CMK (cell line): ENCODE measurements at regions not wholly inside any gene's neighbourhood (a gene's known extent, or its start where the extent isn't known, plus 50 kb on each side); places are given as distances from the start of the nearest gene placed in this dataset.

Experiments
- DNase-seq: peaks from one replicate; pipeline ENCODE4 v3.0.0-alpha.2; 2010; ENCODE audit warnings: low read depth

- no peak for DNase-seq
These were observed 173.3 kb upstream of the MGAT5 start for GRCh38 chr2:134080386-134081089.

- no peak for DNase-seq
These were observed 172.5 kb upstream of the MGAT5 start for GRCh38 chr2:134081238-134081938.

- no peak for DNase-seq
These were observed 170.3 kb upstream of the MGAT5 start for GRCh38 chr2:134083548-134083947.

GRCh38 chr2:134086594-134087219 lies 167.2 kb upstream of the MGAT5 start:
- DNase-seq = no peak

GRCh38 chr2:134087371-134087921 lies 166.4 kb upstream of the MGAT5 start:
- no peak for DNase-seq

- DNase-seq = no peak
These were observed 164.4 kb upstream of the MGAT5 start for GRCh38 chr2:134089454-134089853.

GRCh38 chr2:134097740-134098139 lies 156.1 kb upstream of the MGAT5 start:
- DNase-seq = no peak

GRCh38 chr2:134098321-134098720 lies 155.6 kb upstream of the MGAT5 start:
- no peak for DNase-seq

- DNase-seq = no peak
These were observed 154.6 kb upstream of the MGAT5 start for GRCh38 chr2:134099273-134099672.

- no peak for DNase-seq
These were observed 150.7 kb upstream of the MGAT5 start for GRCh38 chr2:134103196-134103595.

GRCh38 chr2:134104754-134105153 lies 149.1 kb upstream of the MGAT5 start:
- DNase-seq = no peak

- no peak for DNase-seq
These were observed 146.5 kb upstream of the MGAT5 start for GRCh38 chr2:134107402-134107801.

GRCh38 chr2:134108113-134108512 lies 145.8 kb upstream of the MGAT5 start:
- no peak for DNase-seq

- no peak for DNase-seq
These were observed 144.6 kb upstream of the MGAT5 start for GRCh38 chr2:134109246-134109645.

GRCh38 chr2:134109725-134110124 lies 144.1 kb upstream of the MGAT5 start:
- DNase-seq = no peak

GRCh38 chr2:134110532-134110931 lies 143.3 kb upstream of the MGAT5 start:
- DNase-seq = no peak

- DNase-seq = no peak
These were observed 136.2 kb upstream of the MGAT5 start for GRCh38 chr2:134117676-134118075.

- peak; percentile 68 for DNase-seq
These were observed 135.4 kb upstream of the MGAT5 start for GRCh38 chr2:134118279-134119116.

GRCh38 chr2:134119117-134119712 lies 134.7 kb upstream of the MGAT5 start:
- DNase-seq = no peak

GRCh38 chr2:134119713-134120405 lies 134.0 kb upstream of the MGAT5 start:
- peak; percentile 45 for DNase-seq

GRCh38 chr2:134120406-134120732 lies 133.5 kb upstream of the MGAT5 start:
- no peak for DNase-seq
